ENCODE measurements at regions not wholly inside any gene's neighbourhood (a gene's known extent, or its start where the extent isn't known, plus 50 kb on each side); places are given as distances from the start of the nearest gene placed in this dataset.
A peak's percentile ranks its signal among the peaks of the same experiment; 100 is the strongest.
"Not testable (repeated sequence)": the region's sequence is repeated elsewhere in the genome, so short reads cannot be mapped to it uniquely, and the experiment has no call there.

- no peak for DNase-seq (ENCODE audit: low read depth, low spot score)
These were observed 81.4 kb downstream of the ALOX5AP start for GRCh38 chr13:30816736-30817135.

DNA sequence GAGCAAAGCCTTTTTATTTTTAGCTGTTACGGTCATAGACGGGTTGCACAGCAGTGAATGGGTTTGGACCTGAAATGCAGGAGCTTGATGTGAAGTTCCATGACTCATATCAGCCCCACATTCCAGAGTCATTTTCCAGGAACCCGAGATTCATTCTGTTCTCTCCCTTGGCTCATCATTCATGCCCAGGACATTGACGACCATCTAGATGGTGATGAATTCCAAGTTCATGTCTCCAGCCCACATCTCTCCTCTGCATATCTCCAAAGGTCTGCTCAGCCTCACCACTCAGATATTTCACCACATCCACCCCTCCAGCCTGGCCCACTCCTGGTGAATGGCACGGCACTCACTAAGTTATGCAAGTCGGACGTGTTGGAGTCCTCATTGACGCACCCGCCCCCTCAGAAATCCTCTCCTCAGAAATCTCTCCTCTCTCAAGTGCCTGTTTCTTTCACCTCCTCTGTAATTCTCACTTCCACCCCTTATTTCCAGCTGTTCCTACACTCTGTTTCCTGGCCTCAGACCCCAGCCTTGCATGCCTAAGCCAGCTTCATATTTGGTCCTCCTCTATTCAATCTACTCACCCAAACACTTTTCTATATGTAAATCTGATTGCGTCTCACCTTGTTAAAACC is 83.1 kb downstream of the ALOX5AP start:
- no peak for DNase-seq (ENCODE audit: low read depth, low spot score)

GRCh38 chr13:30819136-30819888 is 84.0 kb downstream of the ALOX5AP start:
- DNase-seq (ENCODE audit: low read depth, low spot score), result no peak

DNA sequence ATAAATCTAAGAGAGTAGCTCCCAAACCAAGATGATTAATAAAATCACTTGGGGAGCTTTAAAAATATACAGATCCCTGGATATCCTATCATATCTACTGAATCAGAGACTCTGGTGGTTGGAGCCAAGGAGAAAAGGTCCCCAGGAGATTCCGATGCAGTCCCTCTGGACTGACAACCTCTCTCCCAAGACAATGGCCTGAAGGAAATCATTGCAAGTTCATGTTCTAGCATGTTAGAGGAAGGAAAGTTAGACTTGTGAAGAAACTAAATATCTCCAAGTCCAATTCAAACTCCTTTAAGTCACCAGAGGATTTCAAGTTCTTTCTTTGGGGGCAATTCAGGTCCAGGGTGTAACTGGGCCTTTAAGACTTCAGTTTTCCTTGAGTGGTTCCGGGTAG is 84.7 kb upstream of the MEDAG start:
- no peak for DNase-seq (ENCODE audit: low read depth, low spot score)

GRCh38 chr13:30824651-30825050 is 81.4 kb upstream of the MEDAG start:
- DNase-seq (ENCODE audit: low read depth, low spot score), result no peak

DNA sequence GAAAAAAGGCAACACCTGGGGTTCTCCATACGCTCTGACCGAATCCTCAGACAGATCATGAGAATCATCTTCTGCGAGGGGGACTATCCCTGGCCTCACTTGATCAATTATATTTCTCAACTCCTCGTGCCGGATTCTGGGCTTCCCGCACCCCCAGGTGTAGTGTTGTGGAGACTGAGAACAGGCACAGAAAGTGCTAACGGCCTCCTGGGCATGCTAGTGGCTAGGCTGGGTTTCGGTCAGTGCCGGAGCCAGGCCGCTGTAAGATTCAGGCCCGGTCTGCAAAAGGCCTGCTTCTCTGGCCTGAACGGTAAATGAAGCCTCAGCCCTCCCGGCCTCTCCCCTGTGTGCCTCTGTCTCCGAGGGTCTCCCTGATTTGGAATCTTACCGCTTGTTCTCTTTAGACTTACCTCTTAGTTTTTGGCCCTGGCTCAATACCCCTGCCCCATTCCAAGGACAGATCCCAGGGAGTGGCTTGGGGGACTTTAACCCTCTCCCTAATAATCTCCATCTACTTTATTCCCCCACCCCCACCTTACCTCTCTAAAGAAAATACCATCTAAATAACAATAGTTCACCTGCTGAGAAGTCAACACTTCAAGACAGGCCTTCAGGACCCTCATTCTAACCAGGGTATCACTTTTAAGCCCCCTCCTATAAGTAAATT is 79.0 kb upstream of the MEDAG start:
- DNase-seq (ENCODE audit: low read depth, low spot score), result no peak

- no peak for DNase-seq (ENCODE audit: low read depth, low spot score)
These were observed 78.5 kb upstream of the MEDAG start for GRCh38 chr13:30827578-30827925.

GRCh38 chr13:30829145-30829832 is 76.8 kb upstream of the MEDAG start:
- DNase-seq (ENCODE audit: low read depth, low spot score), result no peak

GRCh38 chr13:30829833-30830637 is 76.0 kb upstream of the MEDAG start:
- DNase-seq (ENCODE audit: low read depth, low spot score), result no peak

GRCh38 chr13:30830638-30830965 is 75.5 kb upstream of the MEDAG start:
- no peak for DNase-seq (ENCODE audit: low read depth, low spot score)

DNA sequence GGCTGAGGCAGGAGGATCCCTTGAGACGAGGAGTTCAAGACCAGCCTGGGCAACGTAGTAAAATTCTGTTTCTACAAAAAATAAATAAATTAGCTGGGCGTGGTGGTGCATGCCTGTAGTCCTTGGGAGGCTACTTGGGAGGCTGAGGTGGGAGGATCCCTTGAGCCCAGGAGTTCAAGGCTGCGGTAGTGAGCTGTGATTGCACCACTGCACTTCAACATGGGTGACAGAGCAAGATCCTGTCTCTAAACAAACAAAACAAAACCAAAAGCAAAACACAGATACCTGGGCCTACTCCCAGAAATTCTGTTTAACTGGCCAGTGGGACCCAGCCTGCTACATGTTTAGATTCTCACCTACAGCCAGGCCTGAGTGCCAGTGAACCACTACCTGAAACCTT is 74.6 kb upstream of the MEDAG start:
- DNase-seq (ENCODE audit: low read depth, low spot score), result no peak

GRCh38 chr13:30832377-30832776 is 73.7 kb upstream of the MEDAG start:
- DNase-seq (ENCODE audit: low read depth, low spot score), result no peak

GRCh38 chr13:30832845-30833332 is 73.2 kb upstream of the MEDAG start:
- DNase-seq (ENCODE audit: low read depth, low spot score), result peak; percentile 20

- no peak for DNase-seq (ENCODE audit: low read depth, low spot score)
These were observed 70.6 kb upstream of the MEDAG start for GRCh38 chr13:30835442-30835841.

DNA sequence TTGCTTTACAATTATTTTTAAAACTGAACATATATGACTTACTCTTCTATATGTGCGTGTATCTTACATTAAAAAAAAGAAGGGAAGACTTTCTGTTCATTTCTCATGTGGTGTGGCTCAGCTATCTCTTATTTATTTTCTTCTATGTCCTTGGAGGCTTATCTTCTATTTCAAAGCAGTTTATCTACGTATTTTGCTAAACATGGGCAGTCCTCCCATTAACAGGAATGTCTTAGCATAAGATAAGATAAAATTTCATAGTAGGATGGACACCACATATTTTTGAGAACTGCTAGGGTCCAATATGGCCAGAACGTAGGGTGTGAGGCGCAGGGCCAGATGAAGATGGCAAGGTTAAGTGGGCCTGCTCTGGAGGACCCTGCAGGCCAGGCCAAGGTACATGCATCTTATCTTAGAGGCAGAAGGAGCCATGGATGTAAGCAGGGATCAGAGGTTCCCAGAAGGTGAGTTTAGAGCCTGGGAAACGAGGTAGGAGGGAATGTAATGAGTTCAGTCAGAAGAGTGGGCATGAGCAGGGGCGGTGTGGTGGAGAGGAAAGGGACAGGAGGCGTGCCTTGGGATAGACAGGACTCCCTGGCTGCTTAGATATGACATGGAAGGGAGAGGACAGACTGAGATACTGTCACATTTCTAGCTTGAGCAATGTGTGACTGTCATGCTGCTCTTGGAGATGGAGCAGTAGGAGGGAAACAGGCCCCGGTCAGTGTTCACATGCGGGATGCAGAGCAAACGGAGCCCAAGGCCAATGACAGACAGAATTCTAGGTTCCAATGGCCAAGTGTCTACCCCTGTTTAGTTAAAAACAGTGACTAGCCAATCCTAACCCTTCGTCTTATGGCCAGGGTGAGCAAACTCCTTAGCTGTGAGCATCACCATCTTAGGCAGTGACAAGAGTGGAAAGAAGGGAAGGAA is 68.6 kb upstream of the MEDAG start:
- DNase-seq (ENCODE audit: low read depth, low spot score), result no peak

DNA sequence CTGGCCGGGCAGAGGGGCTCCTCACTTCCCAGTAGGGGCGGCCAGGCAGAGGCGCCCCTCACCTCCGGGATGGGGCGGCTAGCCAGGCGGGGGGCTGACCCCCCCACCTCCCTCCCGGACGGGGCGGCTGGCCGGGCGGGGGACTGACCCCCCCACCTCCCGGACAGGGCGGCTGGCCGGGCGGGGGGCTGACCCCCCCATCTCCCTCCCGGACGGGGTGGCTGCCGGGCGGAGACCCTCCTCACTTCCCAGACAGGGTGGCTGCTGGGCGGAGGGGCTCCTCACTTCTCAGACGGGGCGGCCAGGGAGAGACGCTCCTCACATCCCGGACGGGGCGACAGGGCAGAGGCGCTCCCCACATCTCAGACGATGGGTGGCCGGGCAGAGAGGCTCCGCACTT is 66.4 kb upstream of the MEDAG start:
- not testable (repeated sequence) for DNase-seq (ENCODE audit: low read depth, low spot score)

GRCh38 chr13:30840515-30840914 is 65.6 kb upstream of the MEDAG start:
- no peak for DNase-seq (ENCODE audit: low read depth, low spot score)

GRCh38 chr13:30841154-30841553 is 64.9 kb upstream of the MEDAG start:
- DNase-seq (ENCODE audit: low read depth, low spot score), result no peak

- no peak for DNase-seq (ENCODE audit: low read depth, low spot score)
These were observed 62.5 kb upstream of the MEDAG start for GRCh38 chr13:30843548-30843947.

DNA sequence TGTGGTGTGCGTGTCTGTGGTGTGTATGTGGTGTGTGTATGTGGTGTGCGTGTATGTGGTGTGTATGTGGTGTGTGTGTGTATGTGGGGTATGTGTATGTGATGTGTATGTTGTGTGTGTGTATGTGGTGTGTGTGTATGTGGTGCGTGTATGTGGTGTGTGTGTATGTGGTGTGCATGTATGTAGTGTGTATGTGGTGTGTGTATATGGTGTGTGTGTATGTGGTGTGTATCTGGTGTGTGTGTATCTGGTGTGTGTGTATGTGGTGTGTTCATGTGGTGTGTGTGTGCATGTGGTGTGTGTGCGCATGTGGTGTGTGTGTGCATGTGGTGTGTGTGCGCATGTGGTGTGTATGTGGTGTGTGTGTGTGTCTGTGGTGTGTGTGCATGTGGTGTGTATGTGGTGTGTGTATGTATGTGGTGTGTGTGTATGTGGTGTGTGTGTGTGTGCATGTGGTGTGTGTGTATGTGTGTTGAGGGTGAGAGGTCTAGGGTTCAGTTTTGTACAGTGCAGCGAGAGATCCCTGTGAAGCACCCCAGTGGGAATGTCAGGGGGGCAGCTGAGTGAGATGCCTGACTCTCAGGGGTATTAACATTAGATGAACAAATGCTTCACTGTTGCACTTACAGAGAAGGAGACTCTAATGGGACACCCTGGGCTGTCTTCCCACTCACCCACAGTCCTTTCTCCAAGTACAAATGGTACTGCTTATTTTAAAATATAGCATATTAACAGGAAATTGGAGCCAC is 61.3 kb upstream of the MEDAG start:
- no peak for DNase-seq (ENCODE audit: low read depth, low spot score)

All from brain pericyte (primary cell).